HG03432 (cell line): ENCODE measurements at regions not wholly inside any gene's neighbourhood (a gene's known extent, or its start where the extent isn't known, plus 50 kb on each side); places are given as distances from the start of the nearest gene placed in this dataset.

Experiments used
- ATAC-seq: cut with Tn5 transposase; IDR thresholded peaks from one replicate; pipeline ENCODE4 v1.9.1; 2021; ENCODE audit warnings: mild to moderate bottlenecking, moderate library complexity; ENCODE audit not compliant: unreplicated experiment

GRCh38 chr9:88784960-88785359 lies 206.3 kb upstream of the S1PR3 start:
- no peak for ATAC-seq

GRCh38 chr9:88786291-88787079 lies 204.8 kb upstream of the S1PR3 start:
- ATAC-seq = no peak

- no peak for ATAC-seq
These were observed 201.5 kb upstream of the S1PR3 start for GRCh38 chr9:88789785-88790184.

- ATAC-seq = no peak
These were observed 200.0 kb upstream of the S1PR3 start for GRCh38 chr9:88791105-88791805.

- ATAC-seq = no peak
These were observed 198.8 kb upstream of the S1PR3 start for GRCh38 chr9:88792502-88792901.

- ATAC-seq = no peak
These were observed 197.2 kb upstream of the S1PR3 start for GRCh38 chr9:88794100-88794499.

- ATAC-seq = no peak
These were observed 194.3 kb upstream of the S1PR3 start for GRCh38 chr9:88796947-88797346.

- ATAC-seq = no peak
These were observed 192.8 kb upstream of the S1PR3 start for GRCh38 chr9:88798476-88798875.

GRCh38 chr9:88799541-88800328 lies 191.5 kb upstream of the S1PR3 start:
- no peak for ATAC-seq

GRCh38 chr9:88800329-88800682 lies 191.0 kb upstream of the S1PR3 start:
- no peak for ATAC-seq

- no peak for ATAC-seq
These were observed 190.0 kb upstream of the S1PR3 start for GRCh38 chr9:88801214-88801796.

GRCh38 chr9:88802533-88802932 lies 188.7 kb upstream of the S1PR3 start:
- ATAC-seq = no peak

- ATAC-seq = no peak
These were observed 187.6 kb upstream of the S1PR3 start for GRCh38 chr9:88803546-88804253.

- ATAC-seq = no peak
These were observed 187.0 kb upstream of the S1PR3 start for GRCh38 chr9:88804254-88804596.

GRCh38 chr9:88805217-88805943 lies 185.9 kb upstream of the S1PR3 start:
- ATAC-seq = no peak

GRCh38 chr9:88807426-88807825 lies 183.8 kb upstream of the S1PR3 start:
- ATAC-seq = no peak

GRCh38 chr9:88808019-88808656 lies 183.1 kb upstream of the S1PR3 start:
- no peak for ATAC-seq

GRCh38 chr9:88808761-88809354 lies 182.4 kb upstream of the S1PR3 start:
- ATAC-seq = no peak
